ENCODE measurements at regions not wholly inside any gene's neighbourhood (a gene's known extent, or its start where the extent isn't known, plus 50 kb on each side); places are given as distances from the start of the nearest gene placed in this dataset.

DNA sequence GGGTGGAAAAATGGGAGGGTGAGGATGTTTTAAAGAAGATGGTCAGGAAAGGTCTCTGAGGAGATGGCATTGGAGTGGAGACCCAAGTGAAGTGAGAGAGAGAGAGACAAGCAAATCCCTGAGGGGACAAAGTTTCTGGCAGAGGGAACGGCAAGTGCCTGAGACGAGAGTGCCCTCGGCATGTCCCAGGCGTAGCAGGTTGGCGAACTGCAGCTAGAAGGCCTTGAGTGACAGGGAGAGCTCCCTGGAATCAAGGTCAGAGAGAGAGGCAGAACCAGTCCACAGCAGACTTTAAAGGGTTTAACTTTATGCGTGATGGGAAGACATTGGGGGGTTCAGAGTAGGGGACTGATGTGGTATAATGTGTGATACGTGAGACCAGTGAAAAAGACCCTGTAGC is 150.2 kb upstream of the HAND2 start:
- WGBS, 2 donors = 71 to 77% methylated on average over 7 of the region's 7 CpGs
- Histone ChIP-seq H3K4me3 (ENCODE audit: low read depth in 1 of 2, low read length in 2 of 2) (no peak overlapping the region), H3K36me3 (ENCODE audit: control insufficient read depth in 2 of 2, insufficient read depth in 2 of 2, low read length in 1 of 2) (no peaks in the 10 kb centered on the region), H3K4me1 (ENCODE audit: control insufficient read depth in 2 of 2, insufficient read depth in 2 of 2, low read length in 1 of 2) (no peaks in the 10 kb centered on the region), H3K9me3 (ENCODE audit: control insufficient read depth in 2 of 2, insufficient read depth in 1 of 2, low read depth in 1 of 2, low read length in 1 of 2) (no peaks in the 10 kb centered on the region), H3K27ac (ENCODE audit: low read depth in 2 of 2, low read length in 1 of 2) (no peak overlapping the region), H3K27me3 (ENCODE audit: control insufficient read depth in 1 of 2, insufficient read depth in 2 of 2, low read length in 2 of 2) (no peaks in the 10 kb centered on the region)

DNA sequence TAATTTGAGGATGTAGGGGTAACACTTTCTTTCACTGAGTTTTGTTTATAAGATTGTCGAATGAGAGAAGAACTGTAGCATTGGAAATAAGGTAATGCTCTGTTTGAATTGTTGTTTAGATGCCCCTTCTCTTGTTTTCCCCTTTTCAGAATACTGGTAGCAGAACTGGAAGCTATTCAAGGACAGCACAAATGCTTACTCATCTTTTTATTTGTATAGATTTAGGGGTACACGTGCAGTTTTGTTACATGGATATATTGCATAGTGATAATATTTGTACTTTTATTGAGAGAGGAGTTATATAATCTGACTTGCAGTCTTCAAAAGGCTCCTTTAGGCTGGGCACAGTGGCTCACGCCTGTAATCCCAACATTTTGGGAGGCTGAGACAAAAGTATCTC is 145.4 kb upstream of the HAND2 start:
- H3K9me3 ChIP-seq (ENCODE audit: control insufficient read depth in 2 of 2, insufficient read depth in 1 of 2, low read depth in 1 of 2, low read length in 1 of 2) = peaks cover 0 to 3% of the 10 kb centered on the region in 2 donors

DNA sequence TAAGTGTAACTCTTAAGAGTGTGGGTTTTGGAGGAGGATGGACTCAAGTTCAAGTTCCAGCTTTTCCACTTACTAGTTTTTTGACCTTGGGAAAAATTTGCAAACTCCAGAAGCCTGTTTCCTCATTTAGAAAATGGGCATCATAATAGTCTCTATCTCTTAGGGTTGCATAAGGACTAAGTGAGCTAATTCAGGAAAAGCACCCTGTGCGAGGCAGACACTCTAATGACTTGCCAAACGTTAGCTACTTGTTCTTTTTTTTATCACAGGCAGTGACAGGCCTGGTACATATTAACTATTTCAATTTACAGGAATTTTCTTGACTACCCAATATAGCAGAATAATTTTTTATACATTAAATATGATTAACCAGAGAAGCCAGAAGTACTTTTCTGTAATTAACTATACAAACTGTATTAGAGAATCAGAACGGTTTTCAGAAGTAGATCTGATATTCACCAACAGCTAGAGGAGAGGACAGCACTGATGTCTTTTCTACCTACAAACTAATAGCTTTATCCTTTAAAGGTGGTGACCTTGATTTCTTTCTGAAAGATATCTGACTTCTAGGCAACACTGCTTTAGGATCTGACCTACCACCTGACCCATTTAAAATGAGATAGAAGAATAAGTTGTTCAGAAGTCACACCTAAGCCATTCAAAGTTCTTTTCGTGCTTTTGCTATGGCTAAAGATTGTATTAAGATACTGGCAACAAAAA is 139.6 kb upstream of the HAND2 start:
- Histone ChIP-seq H3K9me3 (ENCODE audit: control insufficient read depth in 2 of 2, insufficient read depth in 1 of 2, low read depth in 1 of 2, low read length in 1 of 2) (peaks cover 0 to 3% of the 10 kb centered on the region in 2 donors), H3K4me3 (ENCODE audit: low read depth in 1 of 2, low read length in 2 of 2) (no peak overlapping the region), H3K4me1 (ENCODE audit: control insufficient read depth in 2 of 2, insufficient read depth in 2 of 2, low read length in 1 of 2) (no peaks in the 10 kb centered on the region), H3K27ac (ENCODE audit: low read depth in 2 of 2, low read length in 1 of 2) (no peak overlapping the region), H3K27me3 (ENCODE audit: control insufficient read depth in 1 of 2, insufficient read depth in 2 of 2, low read length in 2 of 2) (no peaks in the 10 kb centered on the region), H3K36me3 (ENCODE audit: control insufficient read depth in 2 of 2, insufficient read depth in 2 of 2, low read length in 1 of 2) (no peaks in the 10 kb centered on the region)
- WGBS, 2 donors = 61 to 66% methylated on average over 4 of the region's 4 CpGs

More for the DNA sequence above, 145.4 kb upstream of the HAND2 start:
- 66 to 73% methylated on average over 3 of the region's 3 CpGs for WGBS, 2 donors
- Histone ChIP-seq H3K4me1 (ENCODE audit: control insufficient read depth in 2 of 2, insufficient read depth in 2 of 2, low read length in 1 of 2) (no peaks in the 10 kb centered on the region), H3K36me3 (ENCODE audit: control insufficient read depth in 2 of 2, insufficient read depth in 2 of 2, low read length in 1 of 2) (no peaks in the 10 kb centered on the region), H3K27me3 (ENCODE audit: control insufficient read depth in 1 of 2, insufficient read depth in 2 of 2, low read length in 2 of 2) (no peaks in the 10 kb centered on the region), H3K4me3 (ENCODE audit: low read depth in 1 of 2, low read length in 2 of 2) (no peak overlapping the region), H3K27ac (ENCODE audit: low read depth in 2 of 2, low read length in 1 of 2) (no peak overlapping the region)

DNA sequence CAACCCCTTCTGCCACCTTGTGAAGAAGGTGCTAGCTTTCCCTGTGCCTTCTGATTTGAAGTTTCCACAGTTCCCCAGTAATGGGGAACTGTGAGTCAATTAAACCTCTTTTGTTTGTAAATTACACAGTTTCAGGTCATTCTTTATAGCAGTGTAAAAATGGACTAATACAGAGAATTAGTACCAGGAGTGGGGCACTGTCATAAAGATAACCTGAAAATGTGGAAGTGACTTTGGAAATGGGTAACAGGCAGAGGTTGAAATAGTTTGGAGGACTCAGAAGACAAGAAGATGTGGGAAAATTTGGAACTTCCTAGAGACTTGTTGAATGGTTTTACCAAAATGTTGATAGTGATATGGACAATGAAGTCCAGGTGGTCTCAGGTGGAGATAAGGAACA is 131.0 kb upstream of the HAND2 start:
- H3K4me3 ChIP-seq (ENCODE audit: low read depth in 1 of 2, low read length in 2 of 2) = no peak overlapping the region
- no peak overlapping the region for H3K27ac ChIP-seq (ENCODE audit: low read depth in 2 of 2, low read length in 1 of 2)
- H3K36me3 ChIP-seq (ENCODE audit: control insufficient read depth in 2 of 2, insufficient read depth in 2 of 2, low read length in 1 of 2) = no peaks in the 10 kb centered on the region
- no peaks in the 10 kb centered on the region for H3K4me1 ChIP-seq (ENCODE audit: control insufficient read depth in 2 of 2, insufficient read depth in 2 of 2, low read length in 1 of 2)
- no peaks in the 10 kb centered on the region for H3K9me3 ChIP-seq (ENCODE audit: control insufficient read depth in 2 of 2, insufficient read depth in 1 of 2, low read depth in 1 of 2, low read length in 1 of 2)
- H3K27me3 ChIP-seq (ENCODE audit: control insufficient read depth in 1 of 2, insufficient read depth in 2 of 2, low read length in 2 of 2) = no peaks in the 10 kb centered on the region

DNA sequence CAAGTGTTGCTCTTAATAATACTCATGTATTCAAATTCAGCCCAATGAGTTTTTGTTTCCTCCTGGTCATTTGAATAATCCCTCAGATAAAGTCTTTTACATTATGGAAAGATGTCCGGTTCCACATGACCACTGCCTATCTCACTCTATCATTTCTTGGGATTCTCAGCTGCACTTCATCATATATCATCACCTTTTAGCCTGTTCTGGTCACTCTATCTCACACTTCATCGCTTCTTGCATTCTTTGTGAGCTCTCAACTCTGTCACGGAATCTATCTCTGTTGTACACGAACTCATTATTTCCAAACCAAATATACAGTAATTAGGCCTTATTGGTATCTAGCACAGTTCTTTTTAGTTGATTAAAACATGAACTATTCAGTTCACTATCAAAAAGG is 126.9 kb upstream of the HAND2 start:
- WGBS, 2 donors = 87 to 91% methylated on average over 4 of the region's 4 CpGs
- H3K36me3 ChIP-seq (ENCODE audit: control insufficient read depth in 2 of 2, insufficient read depth in 2 of 2, low read length in 1 of 2) = no peaks in the 10 kb centered on the region
- no peak overlapping the region for H3K27ac ChIP-seq (ENCODE audit: low read depth in 2 of 2, low read length in 1 of 2)
- H3K27me3 ChIP-seq (ENCODE audit: control insufficient read depth in 1 of 2, insufficient read depth in 2 of 2, low read length in 2 of 2) = no peaks in the 10 kb centered on the region
- H3K4me1 ChIP-seq (ENCODE audit: control insufficient read depth in 2 of 2, insufficient read depth in 2 of 2, low read length in 1 of 2) = no peaks in the 10 kb centered on the region
- H3K9me3 ChIP-seq (ENCODE audit: control insufficient read depth in 2 of 2, insufficient read depth in 1 of 2, low read depth in 1 of 2, low read length in 1 of 2) = peaks cover 0 to 3% of the 10 kb centered on the region in 2 donors
- H3K4me3 ChIP-seq (ENCODE audit: low read depth in 1 of 2, low read length in 2 of 2) = no peak overlapping the region

- Histone ChIP-seq H3K36me3 (ENCODE audit: control insufficient read depth in 2 of 2, insufficient read depth in 2 of 2, low read length in 1 of 2) (no peaks in the 10 kb centered on the region), H3K27ac (ENCODE audit: low read depth in 2 of 2, low read length in 1 of 2) (no peak overlapping the region), H3K4me3 (ENCODE audit: low read depth in 1 of 2, low read length in 2 of 2) (no peak overlapping the region), H3K27me3 (ENCODE audit: control insufficient read depth in 1 of 2, insufficient read depth in 2 of 2, low read length in 2 of 2) (no peaks in the 10 kb centered on the region), H3K9me3 (ENCODE audit: control insufficient read depth in 2 of 2, insufficient read depth in 1 of 2, low read depth in 1 of 2, low read length in 1 of 2) (peaks cover 0 to 3% of the 10 kb centered on the region in 2 donors), H3K4me1 (ENCODE audit: control insufficient read depth in 2 of 2, insufficient read depth in 2 of 2, low read length in 1 of 2) (no peaks in the 10 kb centered on the region)
- 24 to 28% methylated on average over 6 of the region's 6 CpGs for WGBS, 2 donors
These were observed 122.4 kb upstream of the HAND2 start for GRCh38 chr4:173652283-173652931.

DNA sequence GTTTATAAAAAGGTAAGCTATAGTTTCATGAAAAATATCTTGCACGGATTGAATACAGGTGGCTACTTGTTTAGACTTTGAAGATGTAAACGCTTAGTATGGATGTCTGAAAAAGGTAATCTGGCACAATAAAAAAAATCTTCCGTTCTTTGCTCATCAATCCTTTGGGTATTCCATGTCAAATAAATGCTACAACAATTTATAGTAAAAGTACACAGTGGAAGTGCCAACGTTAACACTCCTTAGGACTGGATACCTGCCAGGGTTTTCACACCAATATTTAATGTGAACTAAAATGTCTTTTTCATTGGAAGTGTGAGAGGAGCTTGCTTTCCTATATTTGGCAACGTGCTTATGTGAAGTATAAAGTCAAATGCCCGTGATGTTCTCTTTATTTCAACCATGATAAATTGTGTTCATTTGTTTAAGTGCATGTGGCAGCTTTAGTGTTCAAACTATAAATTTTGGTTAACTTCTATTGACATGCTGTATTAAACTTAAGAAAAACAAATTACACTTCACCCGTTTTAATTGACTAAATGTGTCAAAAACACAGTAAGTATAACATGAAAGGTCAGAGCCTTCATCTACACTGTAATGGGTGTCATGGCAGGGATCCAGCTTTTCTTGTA is 121.7 kb upstream of the HAND2 start:
- H3K4me1 ChIP-seq (ENCODE audit: control insufficient read depth in 2 of 2, insufficient read depth in 2 of 2, low read length in 1 of 2) = no peaks in the 10 kb centered on the region
- no peak overlapping the region for H3K4me3 ChIP-seq (ENCODE audit: low read depth in 1 of 2, low read length in 2 of 2)
- H3K27me3 ChIP-seq (ENCODE audit: control insufficient read depth in 1 of 2, insufficient read depth in 2 of 2, low read length in 2 of 2) = no peaks in the 10 kb centered on the region
- no peaks in the 10 kb centered on the region for H3K36me3 ChIP-seq (ENCODE audit: control insufficient read depth in 2 of 2, insufficient read depth in 2 of 2, low read length in 1 of 2)
- WGBS, 2 donors = 25 to 38% methylated on average over 7 of the region's 7 CpGs
- no peak overlapping the region for H3K27ac ChIP-seq (ENCODE audit: low read depth in 2 of 2, low read length in 1 of 2)
- H3K9me3 ChIP-seq (ENCODE audit: control insufficient read depth in 2 of 2, insufficient read depth in 1 of 2, low read depth in 1 of 2, low read length in 1 of 2) = peaks cover 0 to 3% of the 10 kb centered on the region in 2 donors

DNA sequence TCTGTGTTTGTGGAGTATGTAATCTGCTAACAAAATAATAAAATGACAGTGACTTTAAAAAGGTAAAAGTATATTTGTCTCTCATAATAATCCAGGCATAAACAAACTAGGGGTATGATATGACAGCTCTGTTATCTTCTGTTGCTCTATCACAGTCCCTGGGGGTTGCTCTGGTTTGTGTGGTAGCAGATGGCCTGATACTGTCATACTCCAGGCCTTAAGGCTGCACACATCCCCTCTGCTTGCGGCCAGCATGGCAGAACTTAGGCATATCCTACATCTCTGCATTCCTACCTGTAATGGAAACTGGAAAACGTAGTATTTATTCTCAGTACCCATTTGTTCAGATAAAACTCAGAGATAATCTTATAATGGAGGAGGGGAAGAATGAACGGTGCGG is 117.9 kb upstream of the HAND2 start:
- Histone ChIP-seq H3K36me3 (ENCODE audit: control insufficient read depth in 2 of 2, insufficient read depth in 2 of 2, low read length in 1 of 2) (no peaks in the 10 kb centered on the region), H3K9me3 (ENCODE audit: control insufficient read depth in 2 of 2, insufficient read depth in 1 of 2, low read depth in 1 of 2, low read length in 1 of 2) (no peaks in the 10 kb centered on the region), H3K27ac (ENCODE audit: low read depth in 2 of 2, low read length in 1 of 2) (no peak overlapping the region), H3K27me3 (ENCODE audit: control insufficient read depth in 1 of 2, insufficient read depth in 2 of 2, low read length in 2 of 2) (no peaks in the 10 kb centered on the region), H3K4me3 (ENCODE audit: low read depth in 1 of 2, low read length in 2 of 2) (no peak overlapping the region), H3K4me1 (ENCODE audit: control insufficient read depth in 2 of 2, insufficient read depth in 2 of 2, low read length in 1 of 2) (no peaks in the 10 kb centered on the region)
- WGBS, 2 donors = 78 to 84% methylated on average over 4 of the region's 4 CpGs

GRCh38 chr4:173642509-173642908 is 112.5 kb upstream of the HAND2 start:
- H3K9me3 ChIP-seq (ENCODE audit: control insufficient read depth in 2 of 2, insufficient read depth in 1 of 2, low read depth in 1 of 2, low read length in 1 of 2) = no peaks in the 10 kb centered on the region
- H3K36me3 ChIP-seq (ENCODE audit: control insufficient read depth in 2 of 2, insufficient read depth in 2 of 2, low read length in 1 of 2) = no peaks in the 10 kb centered on the region
- H3K4me3 ChIP-seq (ENCODE audit: low read depth in 1 of 2, low read length in 2 of 2) = no peak overlapping the region
- 25 to 36% methylated on average over 3 of the region's 3 CpGs for WGBS, 2 donors
- no peaks in the 10 kb centered on the region for H3K27me3 ChIP-seq (ENCODE audit: control insufficient read depth in 1 of 2, insufficient read depth in 2 of 2, low read length in 2 of 2)
- H3K4me1 ChIP-seq (ENCODE audit: control insufficient read depth in 2 of 2, insufficient read depth in 2 of 2, low read length in 1 of 2) = no peaks in the 10 kb centered on the region
- H3K27ac ChIP-seq (ENCODE audit: low read depth in 2 of 2, low read length in 1 of 2) = no peak overlapping the region

DNA sequence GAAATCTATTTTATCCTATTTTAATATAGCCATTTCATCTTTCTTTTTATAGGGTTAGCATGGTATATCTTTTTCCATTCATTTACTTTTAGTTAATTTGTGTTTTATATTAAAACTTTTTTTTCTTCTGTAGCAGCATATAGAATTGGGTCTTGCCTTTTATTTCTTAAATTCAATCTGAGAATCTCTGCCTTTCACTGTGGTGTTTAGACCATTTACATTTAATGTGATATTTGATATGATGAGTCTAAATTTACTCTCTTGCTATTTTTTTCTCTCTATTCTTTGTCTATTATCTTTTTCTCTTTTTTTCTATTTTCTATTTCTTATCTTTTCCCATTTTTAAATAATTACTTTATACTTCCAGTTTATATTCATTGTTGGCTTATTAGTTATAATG is 105.4 kb upstream of the HAND2 start:
- Histone ChIP-seq H3K27ac (ENCODE audit: low read depth in 2 of 2, low read length in 1 of 2) (no peak overlapping the region), H3K4me1 (ENCODE audit: control insufficient read depth in 2 of 2, insufficient read depth in 2 of 2, low read length in 1 of 2) (no peaks in the 10 kb centered on the region), H3K27me3 (ENCODE audit: control insufficient read depth in 1 of 2, insufficient read depth in 2 of 2, low read length in 2 of 2) (no peaks in the 10 kb centered on the region), H3K36me3 (ENCODE audit: control insufficient read depth in 2 of 2, insufficient read depth in 2 of 2, low read length in 1 of 2) (no peaks in the 10 kb centered on the region), H3K9me3 (ENCODE audit: control insufficient read depth in 2 of 2, insufficient read depth in 1 of 2, low read depth in 1 of 2, low read length in 1 of 2) (peaks cover 0 to 6% of the 10 kb centered on the region in 2 donors), H3K4me3 (ENCODE audit: low read depth in 1 of 2, low read length in 2 of 2) (no peak overlapping the region)
